ENCODE measurements at regions not wholly inside any gene's neighbourhood (a gene's known extent, or its start where the extent isn't known, plus 50 kb on each side); places are given as distances from the start of the nearest gene placed in this dataset.

- no peak for TF ChIP-seq POLR2A (IDR thresholded peaks at IDR 0.05)
- no peak for TF ChIP-seq CTCF (IDR thresholded peaks at IDR 0.05)
Measured at GRCh38 chr12:111091051-111091450, 170.7 kb upstream of the MYL2 start.
